Activated CD4-positive, alpha-beta T cell treated with anti-CD3 and anti-CD28 coated beads, Interleukin-2, amount 10 ng/mL, durations not matched to agents 24 days and 14 days (primary cell): ENCODE measurements at regions not wholly inside any gene's neighbourhood (a gene's known extent, or its start where the extent isn't known, plus 50 kb on each side); places are given as distances from the start of the nearest gene placed in this dataset.

Experiments
- DNase-seq: peaks from one replicate; pipeline ENCODE4 v3.0.0; 2022
- H3K27ac Mint-ChIP-seq: one replicate; pipeline ENCODE4 v1.8.0; 2022; ENCODE audit warnings: mild to moderate bottlenecking, mixed read lengths
- H3K27me3 Mint-ChIP-seq: one replicate; pipeline ENCODE4 v1.8.0; 2022; ENCODE audit warnings: mixed read lengths
- H3K36me3 Mint-ChIP-seq: one replicate; pipeline ENCODE4 v1.8.0; 2022; ENCODE audit warnings: low read depth, mild to moderate bottlenecking, mixed read lengths
- H3K4me1 Mint-ChIP-seq: one replicate; pipeline ENCODE4 v1.8.0; 2021; ENCODE audit warnings: mixed read lengths
- H3K4me3 Mint-ChIP-seq: one replicate; pipeline ENCODE4 v1.8.0; 2022; ENCODE audit warnings: mild to moderate bottlenecking, moderate library complexity, mixed read lengths
- H3K9me3 Mint-ChIP-seq: one replicate; pipeline ENCODE4 v1.8.0; 2021; ENCODE audit warnings: mixed read lengths
- intact Hi-C: fragments of 100-400 bp; cut with micrococcal nuclease; formaldehyde crosslinking; loops from one replicate; pipeline ENCODE4 v1.15.1; 2023

DNA sequence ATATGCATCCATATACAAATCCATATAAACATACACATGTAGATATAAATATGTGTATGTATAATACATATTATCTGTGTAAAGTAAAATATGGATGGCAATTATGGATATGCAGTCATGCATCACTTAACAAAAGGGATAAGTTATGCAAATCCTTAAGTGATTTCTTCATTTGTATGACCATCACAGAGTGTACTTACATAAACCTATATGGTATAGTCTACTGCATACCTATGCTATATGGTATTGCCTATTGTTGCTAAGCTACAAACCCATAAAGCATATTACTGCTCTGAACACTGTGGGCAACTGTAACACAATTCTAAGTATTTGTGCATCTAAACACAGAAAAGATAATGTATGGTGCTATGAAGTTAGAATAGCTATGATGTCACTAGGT is 227.2 kb downstream of the SLC6A15 start:
- Mint-ChIP-seq H3K4me3 (no peak overlapping the region), H3K4me1 (no peaks in the 10 kb centered on the region), H3K27ac (no peak overlapping the region), H3K9me3 (no peaks in the 10 kb centered on the region), H3K36me3 (no peaks in the 10 kb centered on the region), H3K27me3 (no peaks in the 10 kb centered on the region)
- intact Hi-C loops = no loop called here
- DNase-seq = no peak

DNA sequence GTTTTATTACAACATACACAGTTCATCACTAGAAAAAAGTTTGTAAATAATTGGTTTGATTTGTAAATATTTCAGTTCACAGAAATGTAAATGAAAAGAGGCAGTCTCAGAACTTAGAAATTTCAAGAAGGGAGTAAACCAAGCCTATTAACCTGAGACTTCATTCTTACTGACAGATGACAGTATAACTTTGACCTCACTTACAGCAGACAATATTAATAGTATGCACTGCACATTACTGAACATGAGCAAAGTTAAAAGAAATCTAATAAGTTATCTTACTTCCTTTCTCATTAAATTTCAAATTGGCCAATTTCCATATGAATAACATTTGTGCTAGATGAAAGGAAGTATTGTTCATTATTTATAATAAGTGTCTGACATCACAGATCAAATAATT is 235.8 kb downstream of the SLC6A15 start:
- Mint-ChIP-seq H3K27ac (no peak overlapping the region), H3K36me3 (no peaks in the 10 kb centered on the region), H3K4me3 (no peak overlapping the region), H3K27me3 (no peaks in the 10 kb centered on the region), H3K9me3 (no peaks in the 10 kb centered on the region), H3K4me1 (no peaks in the 10 kb centered on the region)
- no peak for DNase-seq
- intact Hi-C loops = no loop called here

DNA sequence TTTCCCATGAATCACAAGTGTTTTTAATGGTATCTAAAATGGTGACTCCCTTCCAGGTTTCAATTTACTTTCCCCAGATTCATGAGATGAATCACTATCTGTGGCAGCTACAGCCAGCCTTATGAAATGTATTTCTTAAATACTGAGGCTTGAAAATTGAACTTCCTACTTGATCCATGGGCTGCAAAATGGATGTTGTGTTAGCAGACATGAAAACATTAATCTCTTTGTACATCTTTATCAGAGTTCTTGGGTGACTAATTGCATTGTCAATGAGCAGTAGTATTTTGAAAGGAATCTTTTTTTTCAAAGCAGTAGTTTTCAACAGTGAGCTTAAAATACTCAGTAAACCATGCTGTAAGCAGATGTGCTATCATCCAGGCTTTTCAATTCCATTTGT is 250.8 kb downstream of the SLC6A15 start:
- no peak for DNase-seq
- Mint-ChIP-seq H3K27me3 (no peaks in the 10 kb centered on the region), H3K9me3 (no peaks in the 10 kb centered on the region), H3K4me3 (no peak overlapping the region), H3K27ac (no peak overlapping the region), H3K36me3 (no peaks in the 10 kb centered on the region), H3K4me1 (no peaks in the 10 kb centered on the region)
- intact Hi-C loops = no loop called here

DNA sequence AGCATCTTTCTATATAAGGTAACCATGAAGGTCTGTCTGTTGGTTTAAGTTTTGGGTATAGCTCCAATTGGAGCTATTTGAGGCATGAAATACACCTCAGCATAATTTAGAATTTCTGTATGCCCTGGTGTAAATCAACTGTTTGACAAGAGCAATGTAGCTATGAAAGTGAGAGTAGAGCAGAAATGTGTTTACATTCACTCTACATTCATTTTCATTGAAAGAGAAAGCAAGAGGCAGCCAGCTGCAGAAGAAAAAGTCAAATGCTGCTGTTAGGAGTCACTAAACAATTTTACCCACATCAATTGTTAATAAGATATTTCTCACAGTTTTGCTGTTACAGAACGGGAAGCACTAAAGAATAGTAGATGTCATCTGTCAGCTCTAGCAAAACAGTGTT is 252.5 kb downstream of the SLC6A15 start:
- H3K4me3 Mint-ChIP-seq = no peak overlapping the region

DNA sequence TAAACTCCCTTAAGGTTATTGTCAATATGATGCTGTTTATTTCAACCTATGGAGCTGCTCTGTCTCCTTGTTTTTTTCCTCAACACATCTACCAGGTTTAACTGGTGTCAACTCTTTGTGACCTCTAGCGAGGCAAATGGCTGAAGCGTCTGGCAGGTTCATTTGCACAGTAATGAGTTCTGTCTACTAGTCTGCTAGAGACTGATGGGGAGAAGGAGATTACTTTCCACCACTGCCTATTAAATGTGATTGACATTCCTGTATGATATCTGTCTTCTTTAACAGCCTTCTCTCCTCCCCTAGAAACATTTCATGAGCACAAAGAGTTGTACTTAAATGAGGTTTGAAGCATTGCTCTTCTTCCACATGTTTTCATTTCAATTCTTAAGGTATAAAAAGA is 253.7 kb downstream of the SLC6A15 start:
- Mint-ChIP-seq H3K4me1 (no peaks in the 10 kb centered on the region), H3K27ac (no peak overlapping the region), H3K4me3 (no peak overlapping the region), H3K27me3 (no peaks in the 10 kb centered on the region), H3K36me3 (no peaks in the 10 kb centered on the region), H3K9me3 (no peaks in the 10 kb centered on the region)
- no peak for DNase-seq
- intact Hi-C loops = no loop called here

More for the DNA sequence above, 252.5 kb downstream of the SLC6A15 start:
- Mint-ChIP-seq H3K27me3 (no peaks in the 10 kb centered on the region), H3K4me1 (no peaks in the 10 kb centered on the region), H3K36me3 (no peaks in the 10 kb centered on the region), H3K27ac (no peak overlapping the region), H3K9me3 (no peaks in the 10 kb centered on the region)
- no peak for DNase-seq
- intact Hi-C loops = no loop called here

DNA sequence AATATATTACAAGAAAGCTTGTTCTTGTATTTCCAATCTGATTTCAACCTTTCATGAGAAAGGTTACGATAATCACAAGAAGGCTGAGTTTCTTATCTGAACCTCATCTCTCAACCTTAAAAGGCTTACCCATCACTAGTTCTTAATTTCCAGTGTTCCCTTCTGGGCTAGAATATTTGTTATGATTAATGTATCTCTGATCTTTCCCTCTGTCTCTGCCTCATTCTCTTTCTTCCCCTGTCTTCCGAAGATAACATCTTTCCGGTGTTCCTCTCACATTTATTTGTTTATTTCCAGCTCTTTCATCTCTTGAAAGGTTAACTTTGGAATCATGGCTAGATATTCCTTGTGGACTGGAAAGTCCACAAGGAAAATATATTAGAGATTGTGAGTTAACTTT is 255.9 kb downstream of the SLC6A15 start:
- Mint-ChIP-seq H3K27me3 (no peaks in the 10 kb centered on the region), H3K27ac (no peak overlapping the region), H3K9me3 (no peaks in the 10 kb centered on the region), H3K4me3 (no peak overlapping the region), H3K36me3 (no peaks in the 10 kb centered on the region), H3K4me1 (no peaks in the 10 kb centered on the region)
- intact Hi-C loops = no loop called here
- DNase-seq = no peak

DNA sequence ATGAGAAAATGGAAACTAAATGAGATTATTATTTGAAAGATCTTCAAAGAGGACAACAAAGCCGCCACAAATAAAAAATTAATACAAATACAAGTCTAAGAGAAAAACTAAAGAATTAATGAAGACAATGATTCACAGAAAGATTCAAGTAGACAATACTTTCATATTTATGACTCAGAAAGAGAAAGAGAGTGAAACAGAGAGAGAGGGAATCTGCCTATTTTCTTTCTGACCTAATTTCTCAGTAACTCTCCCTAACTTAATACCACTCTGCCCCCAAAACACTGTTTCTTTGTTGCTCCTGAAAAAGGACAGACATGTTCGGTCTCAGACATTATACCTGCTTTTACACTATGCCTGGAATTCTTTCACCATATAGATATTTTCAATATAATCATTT is 259.1 kb downstream of the SLC6A15 start:
- Mint-ChIP-seq H3K27ac (no peak overlapping the region), H3K4me1 (no peaks in the 10 kb centered on the region), H3K27me3 (no peaks in the 10 kb centered on the region), H3K4me3 (no peak overlapping the region), H3K9me3 (no peaks in the 10 kb centered on the region), H3K36me3 (no peaks in the 10 kb centered on the region)
- DNase-seq = no peak
- intact Hi-C loops = no loop called here

DNA sequence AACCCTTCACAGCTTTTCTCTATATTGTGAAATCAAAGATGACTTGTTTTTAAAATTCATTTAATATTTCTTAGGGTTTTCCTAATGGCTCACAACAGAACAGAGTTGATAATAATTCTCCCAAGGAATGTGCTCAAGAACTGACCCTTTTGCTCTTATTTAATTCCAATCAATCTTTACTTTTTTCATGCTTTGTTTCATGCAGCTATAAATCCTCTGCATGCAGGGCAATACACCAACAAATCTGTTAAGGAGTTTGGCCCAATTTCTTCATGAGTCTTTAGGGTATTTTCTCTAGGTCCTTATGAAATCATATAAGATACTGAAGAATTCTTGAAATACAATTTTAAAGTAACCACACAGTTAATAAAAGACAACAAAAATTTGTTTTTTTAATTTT is 264.2 kb downstream of the SLC6A15 start:
- Mint-ChIP-seq H3K4me3 (no peak overlapping the region), H3K27ac (no peak overlapping the region), H3K4me1 (no peaks in the 10 kb centered on the region), H3K27me3 (no peaks in the 10 kb centered on the region), H3K9me3 (no peaks in the 10 kb centered on the region), H3K36me3 (no peaks in the 10 kb centered on the region)
- intact Hi-C loops = no loop called here
- no peak for DNase-seq

DNA sequence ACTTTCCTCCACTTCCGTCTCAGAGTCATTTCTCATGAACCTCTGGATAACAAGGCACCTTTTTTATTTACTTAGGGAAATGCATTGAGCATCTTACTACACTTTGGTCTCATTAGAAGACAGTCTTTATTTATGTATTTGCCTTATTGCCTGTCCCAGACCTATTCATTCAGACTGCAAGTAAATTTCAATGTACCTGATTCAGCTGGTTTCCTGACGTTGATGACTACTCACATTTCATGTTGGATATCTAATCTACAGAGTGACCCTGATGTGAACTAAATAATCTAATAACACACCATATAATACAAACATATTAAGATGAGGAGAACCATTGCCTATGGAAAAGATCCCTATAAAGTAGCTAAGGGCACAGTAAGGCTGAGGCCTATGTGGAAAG is 267.7 kb downstream of the SLC6A15 start:
- no peak for DNase-seq
- Mint-ChIP-seq H3K27ac (no peak overlapping the region), H3K36me3 (no peaks in the 10 kb centered on the region), H3K27me3 (no peaks in the 10 kb centered on the region), H3K9me3 (no peaks in the 10 kb centered on the region), H3K4me1 (no peaks in the 10 kb centered on the region), H3K4me3 (no peak overlapping the region)
- intact Hi-C loops = no loop called here

DNA sequence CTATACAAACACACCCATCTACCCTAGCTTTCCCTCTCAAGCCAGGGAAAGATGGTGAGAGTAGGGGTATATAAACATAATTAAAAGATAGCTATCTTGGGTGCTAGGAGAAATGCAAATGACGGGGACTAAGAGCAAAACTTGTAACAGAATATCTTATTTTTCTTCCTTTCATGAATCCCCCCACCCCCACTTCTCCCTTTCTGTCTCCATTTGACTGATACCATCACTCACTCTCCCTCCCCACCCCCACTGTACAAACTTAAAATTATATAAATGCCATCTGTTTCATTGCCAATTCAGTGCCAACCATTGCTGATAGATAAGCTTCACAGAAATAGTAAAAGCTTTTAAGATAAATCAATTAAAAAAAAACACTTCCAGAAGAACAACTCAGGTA is 268.6 kb downstream of the SLC6A15 start:
- Mint-ChIP-seq H3K9me3 (no peaks in the 10 kb centered on the region), H3K27ac (no peak overlapping the region), H3K36me3 (no peaks in the 10 kb centered on the region), H3K27me3 (no peaks in the 10 kb centered on the region), H3K4me3 (no peak overlapping the region), H3K4me1 (no peaks in the 10 kb centered on the region)
- intact Hi-C loops = no loop called here
- DNase-seq = no peak

DNA sequence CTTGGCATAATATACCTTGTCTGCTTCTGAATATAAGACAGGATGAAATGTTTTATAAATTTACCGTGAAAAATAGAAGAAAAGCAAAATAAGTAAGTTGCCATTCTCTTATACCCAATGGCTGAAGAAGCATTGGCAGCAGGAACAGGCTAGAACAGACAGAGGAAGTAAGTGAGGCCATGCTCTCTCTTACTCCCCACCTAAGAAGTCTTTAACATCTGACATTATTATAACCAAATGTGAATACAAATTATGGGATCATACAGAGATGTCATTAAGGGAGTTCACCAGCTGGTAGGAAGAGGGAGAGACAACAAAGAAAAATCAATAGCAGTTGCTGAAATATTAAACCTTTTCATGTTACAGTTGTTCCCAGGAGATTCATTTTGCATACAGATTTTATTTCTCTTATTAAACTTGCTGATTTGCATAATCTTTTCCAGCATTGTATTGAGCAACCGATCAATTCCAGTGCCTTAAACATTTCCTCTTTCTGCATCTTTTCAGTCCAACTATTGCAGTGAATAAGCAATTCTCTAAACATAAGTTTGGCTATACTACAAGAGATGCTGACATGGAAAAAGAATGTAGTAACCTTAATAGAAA is 270.6 kb downstream of the SLC6A15 start:
- Mint-ChIP-seq H3K4me3 (no peak overlapping the region), H3K27me3 (no peaks in the 10 kb centered on the region), H3K27ac (no peak overlapping the region), H3K9me3 (no peaks in the 10 kb centered on the region), H3K4me1 (no peaks in the 10 kb centered on the region), H3K36me3 (no peaks in the 10 kb centered on the region)
- intact Hi-C loops = no loop called here
- no peak for DNase-seq

DNA sequence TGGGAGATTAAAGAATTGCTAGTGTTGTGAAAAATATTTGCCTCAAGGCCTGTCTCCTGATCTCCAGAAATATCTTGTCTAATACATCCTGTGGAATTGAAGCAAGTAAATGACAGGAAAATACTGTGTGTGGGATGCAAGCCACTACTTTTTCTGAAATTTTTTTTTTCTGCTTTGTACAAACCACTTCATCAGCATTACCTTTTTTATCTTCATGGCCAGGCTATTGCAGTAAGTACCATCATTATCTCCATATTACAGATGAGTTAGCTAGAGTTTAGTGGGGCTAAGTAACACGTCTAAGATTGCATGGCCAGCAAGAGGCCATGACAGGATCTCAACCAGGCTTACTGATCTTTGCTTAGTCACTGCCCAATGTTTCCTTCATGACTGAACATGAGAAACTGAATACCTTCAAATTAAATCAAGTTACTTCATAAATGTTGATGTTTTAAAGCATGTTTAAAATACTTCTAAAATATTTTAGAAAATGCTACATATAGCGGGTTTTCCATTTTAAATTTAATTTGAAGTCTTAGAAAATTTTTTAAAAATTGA is 273.7 kb downstream of the SLC6A15 start:
- Mint-ChIP-seq H3K4me3 (no peak overlapping the region), H3K27ac (no peak overlapping the region), H3K36me3 (no peaks in the 10 kb centered on the region), H3K9me3 (no peaks in the 10 kb centered on the region), H3K27me3 (no peaks in the 10 kb centered on the region), H3K4me1 (no peaks in the 10 kb centered on the region)
- no peak for DNase-seq
- intact Hi-C loops = no loop called here

DNA sequence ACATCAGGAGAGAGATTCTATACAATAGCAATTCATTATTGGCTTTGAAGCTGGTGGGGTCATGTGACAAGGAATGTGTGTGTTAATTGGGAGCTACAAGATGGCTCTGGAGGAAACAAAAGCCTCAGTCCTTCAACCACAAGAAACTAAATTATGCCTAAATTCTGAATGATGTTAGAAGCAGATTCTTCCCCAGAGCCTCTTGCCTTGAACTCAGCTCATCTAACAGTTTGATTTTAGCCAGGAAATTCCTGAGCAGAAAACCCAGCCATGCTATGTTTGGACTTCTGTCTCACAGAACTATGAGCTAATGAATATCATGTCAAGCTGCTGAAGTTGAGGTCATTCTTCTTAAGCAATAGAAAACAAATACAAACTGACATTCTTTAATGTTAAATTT is 274.7 kb downstream of the SLC6A15 start:
- DNase-seq = no peak
- H3K4me1 Mint-ChIP-seq = no peaks in the 10 kb centered on the region
- no peak overlapping the region for H3K27ac Mint-ChIP-seq
- intact Hi-C loops = no loop called here
- H3K9me3 Mint-ChIP-seq = no peaks in the 10 kb centered on the region
- no peaks in the 10 kb centered on the region for H3K27me3 Mint-ChIP-seq
- H3K36me3 Mint-ChIP-seq = no peaks in the 10 kb centered on the region
- H3K4me3 Mint-ChIP-seq = no peak overlapping the region

DNA sequence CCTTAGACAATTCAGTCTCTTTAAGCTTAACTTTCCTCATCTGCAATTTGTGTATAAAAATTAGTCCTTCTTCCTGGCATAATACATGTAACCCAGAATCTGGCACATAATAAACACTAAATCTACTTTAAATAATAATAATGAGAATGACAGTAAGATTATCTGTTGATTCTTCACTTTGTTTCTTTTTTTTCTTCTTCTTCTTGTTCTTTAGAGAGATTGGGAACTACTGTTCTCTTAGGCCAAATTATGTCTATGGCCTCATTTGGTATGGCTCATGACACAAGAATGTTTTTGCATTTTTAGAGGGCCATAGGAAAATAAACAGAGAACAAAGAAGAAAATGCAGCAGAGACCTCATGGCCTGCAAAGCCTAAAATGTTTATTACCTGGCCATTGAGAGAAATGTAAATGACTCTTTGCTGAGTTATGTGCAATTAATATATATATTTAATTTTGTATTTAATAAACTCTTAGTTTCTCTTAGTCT is 275.8 kb downstream of the SLC6A15 start:
- H3K9me3 Mint-ChIP-seq = no peaks in the 10 kb centered on the region
- intact Hi-C loops = no loop called here
- no peaks in the 10 kb centered on the region for H3K4me1 Mint-ChIP-seq
- no peaks in the 10 kb centered on the region for H3K36me3 Mint-ChIP-seq
- H3K27me3 Mint-ChIP-seq = no peaks in the 10 kb centered on the region
- no peak overlapping the region for H3K4me3 Mint-ChIP-seq
- H3K27ac Mint-ChIP-seq = no peak overlapping the region
- DNase-seq = no peak

DNA sequence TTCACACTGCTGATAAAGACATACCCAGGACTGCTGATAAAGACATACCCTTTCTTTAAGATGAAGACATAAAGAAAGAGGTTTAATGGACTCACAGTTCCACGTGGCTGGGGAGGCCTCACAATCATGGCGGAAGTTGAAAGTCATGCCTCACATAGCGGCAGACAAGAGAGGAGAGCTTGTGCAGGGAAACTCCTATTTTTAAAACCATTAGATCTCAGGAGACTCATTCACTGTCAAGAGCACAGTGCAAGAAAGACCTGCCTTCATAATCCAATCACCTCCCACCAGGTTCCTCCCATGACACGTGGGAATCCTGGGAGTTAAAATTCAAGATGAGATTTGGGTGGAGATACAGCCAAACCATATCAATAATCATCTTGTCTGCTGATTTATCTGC is 278.1 kb downstream of the SLC6A15 start:
- no peaks in the 10 kb centered on the region for H3K4me1 Mint-ChIP-seq
- H3K27me3 Mint-ChIP-seq = no peaks in the 10 kb centered on the region
- H3K9me3 Mint-ChIP-seq = no peaks in the 10 kb centered on the region
- no peaks in the 10 kb centered on the region for H3K36me3 Mint-ChIP-seq
- no peak overlapping the region for H3K27ac Mint-ChIP-seq
- H3K4me3 Mint-ChIP-seq = no peak overlapping the region
- DNase-seq = no peak
- intact Hi-C loops = no loop called here
